HG02943 (cell line): ENCODE measurements at regions not wholly inside any gene's neighbourhood (a gene's known extent, or its start where the extent isn't known, plus 50 kb on each side); places are given as distances from the start of the nearest gene placed in this dataset.

Experiments used
- ATAC-seq: cut with Tn5 transposase; IDR thresholded peaks from one replicate; pipeline ENCODE4 v1.9.1; 2021; ENCODE audit warnings: mild to moderate bottlenecking, low read depth, moderate library complexity; ENCODE audit not compliant: unreplicated experiment

DNA sequence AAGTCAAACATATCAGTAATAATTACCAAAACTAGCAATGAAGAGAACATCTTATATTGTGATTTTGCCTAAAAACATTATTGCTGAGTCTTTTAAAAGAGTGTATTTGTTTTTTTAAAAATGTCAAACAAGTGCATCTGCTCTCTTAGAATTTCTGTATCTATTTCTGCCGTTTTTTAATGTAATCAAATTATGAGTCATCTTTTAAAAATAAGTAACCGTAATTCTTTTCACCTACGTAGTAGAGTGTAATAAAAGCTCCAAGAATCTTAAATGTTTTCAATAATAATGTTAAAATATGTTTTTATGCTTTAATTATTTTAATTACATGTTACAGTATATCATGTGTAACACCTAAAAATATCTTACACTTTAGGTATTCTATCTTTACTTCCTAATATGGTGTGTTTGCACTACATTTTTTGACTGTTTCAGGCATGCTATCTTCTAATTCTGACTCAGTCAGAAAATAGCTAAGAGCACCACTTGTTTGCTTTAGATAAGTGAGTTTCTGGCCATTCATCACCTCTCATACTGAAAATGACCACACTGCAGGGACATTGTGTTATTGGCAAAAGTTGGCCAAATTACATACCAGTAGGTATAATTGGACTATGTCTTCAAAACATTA, 368.5 kb downstream of the PCDH7 start:
- no peak for ATAC-seq

DNA sequence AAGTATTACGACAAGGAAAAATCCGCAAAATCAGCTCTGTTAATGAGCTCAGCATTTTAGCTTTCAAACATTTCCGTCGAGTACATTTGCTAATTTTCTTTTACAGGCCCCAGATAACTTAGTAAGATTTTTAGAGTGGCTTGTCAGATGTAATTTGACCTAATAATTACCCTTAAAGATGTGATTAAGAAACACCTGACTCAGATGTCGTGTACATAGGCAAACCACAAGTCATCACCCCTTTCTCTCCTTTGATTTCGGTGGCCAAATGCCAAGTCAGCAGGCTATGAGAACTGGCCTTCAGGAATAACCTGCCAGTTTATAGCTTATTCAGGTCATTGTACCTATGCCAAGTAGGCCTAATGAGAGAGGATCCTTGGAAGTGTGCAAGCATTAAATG, 369.6 kb downstream of the PCDH7 start:
- ATAC-seq: no peak

DNA sequence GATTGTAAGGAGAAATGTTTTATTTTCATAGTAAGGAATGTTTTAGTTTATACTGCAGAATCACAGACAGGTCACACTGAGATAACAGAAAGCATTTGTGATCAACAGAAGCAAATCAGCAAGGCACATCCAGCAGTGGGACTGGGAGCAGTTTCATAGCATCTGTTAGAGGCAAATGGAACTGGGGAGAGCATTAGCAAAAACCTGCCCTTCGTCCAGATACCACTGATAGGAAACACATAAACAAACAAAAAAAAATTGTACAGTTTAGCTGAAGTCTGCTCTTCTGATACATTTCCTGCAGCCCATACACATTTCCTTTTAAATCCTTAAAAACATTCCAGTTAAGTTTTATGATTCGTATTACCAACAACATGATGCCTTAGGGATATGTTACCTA, 374.3 kb downstream of the PCDH7 start:
- no peak for ATAC-seq

DNA sequence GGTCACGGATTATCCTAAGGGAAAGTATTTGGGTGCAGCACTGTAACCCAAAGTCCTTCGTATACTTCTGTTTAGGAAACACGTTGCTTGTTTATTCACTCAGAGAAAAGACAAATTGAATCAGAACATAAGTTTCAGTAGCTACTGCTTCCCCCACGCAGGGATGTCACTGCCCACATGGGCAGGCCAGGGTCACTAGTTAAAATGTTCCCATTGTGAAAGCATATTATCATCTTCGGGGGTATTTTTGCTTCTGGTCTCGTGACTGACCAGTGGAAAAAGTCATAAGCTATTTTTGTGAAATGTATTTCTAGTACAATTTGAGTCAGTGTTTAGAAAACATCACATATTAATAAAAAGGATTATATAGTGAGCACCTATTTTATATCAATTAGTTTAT, 377.8 kb downstream of the PCDH7 start:
- ATAC-seq: no peak

DNA sequence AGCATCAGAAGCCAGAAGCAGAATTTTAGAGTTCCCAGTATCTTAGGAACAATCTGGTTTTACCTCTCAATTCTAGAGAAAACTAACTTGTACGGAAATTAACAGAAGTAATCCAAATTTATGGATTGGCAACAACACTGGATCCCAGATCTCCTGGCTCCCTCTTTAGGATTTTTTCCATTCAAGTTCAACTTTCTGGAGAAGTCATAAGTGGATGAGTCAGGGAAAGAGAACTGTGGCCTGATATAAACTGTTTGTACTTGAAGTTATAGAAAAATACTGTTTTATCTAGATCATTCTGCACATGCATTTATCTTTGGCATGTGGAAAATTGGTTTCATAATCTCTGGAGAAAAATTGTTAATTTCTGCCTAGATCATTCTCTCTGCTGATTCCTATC, 380.4 kb downstream of the PCDH7 start:
- ATAC-seq: no peak

DNA sequence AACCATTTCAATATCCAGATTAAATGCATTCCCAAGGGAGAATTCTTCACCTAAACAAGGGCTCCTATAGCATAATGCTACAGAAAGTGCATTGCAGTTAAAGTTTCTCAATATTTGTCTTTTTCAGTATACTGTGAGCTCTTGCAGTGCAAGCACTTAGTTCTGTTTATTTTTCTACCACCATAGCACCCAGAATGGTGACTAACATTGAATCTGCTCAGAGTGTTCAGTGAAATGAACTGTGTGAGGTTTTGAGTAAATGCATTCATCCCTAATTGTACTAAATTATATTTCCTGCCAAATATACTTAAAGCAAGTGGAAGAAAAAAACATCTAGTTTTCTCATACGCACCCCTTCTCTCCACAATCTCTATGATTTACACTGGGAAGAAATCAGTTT, 383.9 kb downstream of the PCDH7 start:
- no peak for ATAC-seq

DNA sequence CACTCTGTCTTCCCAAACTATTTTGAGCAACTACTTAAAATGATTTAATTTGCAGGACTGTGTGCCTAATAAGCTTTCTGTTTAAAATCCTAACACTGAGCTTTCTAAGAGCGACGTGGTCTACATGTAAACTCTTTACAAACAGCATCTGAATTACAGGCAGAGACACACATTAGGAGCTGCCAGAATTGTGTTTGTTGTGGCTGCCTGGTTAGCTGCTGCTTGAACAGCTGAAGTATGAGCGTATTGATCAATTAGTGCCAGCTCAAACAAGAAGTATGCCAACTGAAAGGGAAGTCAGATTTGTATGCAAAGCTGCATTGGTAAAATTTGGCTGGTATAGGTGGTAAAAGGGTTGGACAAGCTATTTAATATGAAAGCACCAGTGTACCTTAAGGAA, 384.4 kb downstream of the PCDH7 start:
- ATAC-seq: no peak

DNA sequence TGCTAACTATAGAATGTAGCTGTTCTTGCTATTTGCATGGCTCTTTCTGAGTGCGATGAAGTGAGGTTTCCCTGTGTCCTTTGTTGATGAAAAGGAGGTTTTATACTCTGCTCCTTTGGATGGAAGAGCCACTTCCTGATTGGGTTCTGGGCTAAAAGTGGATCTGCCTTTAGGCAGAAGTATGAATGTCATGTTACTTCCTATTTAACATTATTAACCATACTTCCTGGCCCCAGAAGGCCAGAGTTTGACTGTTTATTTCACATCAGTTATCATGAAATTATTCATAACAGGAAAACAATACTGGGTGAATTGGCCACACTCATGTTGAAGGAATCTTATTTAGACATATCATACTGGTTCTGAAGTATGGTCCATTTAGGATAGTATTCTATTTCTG, 386.2 kb downstream of the PCDH7 start:
- no peak for ATAC-seq

DNA sequence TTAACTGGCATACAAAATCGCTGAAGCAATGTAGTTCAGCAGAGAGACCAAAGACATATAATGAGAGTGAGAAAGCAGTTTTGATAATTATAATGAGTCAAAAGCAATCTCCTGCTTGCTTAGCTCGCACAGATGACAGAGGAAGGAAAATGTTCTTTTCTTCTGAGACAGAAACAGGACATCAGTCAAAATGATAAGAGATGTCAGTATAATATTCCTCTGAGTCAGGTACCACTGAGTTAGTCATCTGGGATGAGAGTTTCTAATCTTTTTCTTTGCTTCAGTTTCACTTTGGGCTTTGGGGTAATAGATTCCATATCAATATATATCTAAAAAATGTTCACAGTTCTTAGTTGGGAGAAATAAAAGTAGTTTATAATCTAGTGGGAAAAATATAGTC, 387.2 kb downstream of the PCDH7 start:
- ATAC-seq: no peak

DNA sequence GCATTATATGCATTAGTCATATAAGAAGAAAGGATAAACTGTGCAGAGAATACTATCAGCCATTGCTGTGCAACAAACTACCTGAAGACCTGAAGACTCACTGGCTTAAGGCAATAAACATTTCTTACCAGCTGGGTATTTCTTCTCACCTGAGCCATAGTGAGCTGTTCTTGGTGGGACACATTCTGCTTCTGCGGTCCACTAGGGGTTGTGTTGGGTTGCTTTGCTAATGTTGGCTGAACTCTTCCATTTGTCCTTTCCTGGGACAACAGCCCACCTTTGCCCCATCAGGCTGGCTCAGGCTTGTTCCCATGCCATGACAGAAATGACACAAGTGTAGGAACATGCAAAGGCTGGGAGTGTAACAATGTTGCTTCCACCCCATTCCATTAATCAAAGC, 388.6 kb downstream of the PCDH7 start:
- ATAC-seq: no peak

DNA sequence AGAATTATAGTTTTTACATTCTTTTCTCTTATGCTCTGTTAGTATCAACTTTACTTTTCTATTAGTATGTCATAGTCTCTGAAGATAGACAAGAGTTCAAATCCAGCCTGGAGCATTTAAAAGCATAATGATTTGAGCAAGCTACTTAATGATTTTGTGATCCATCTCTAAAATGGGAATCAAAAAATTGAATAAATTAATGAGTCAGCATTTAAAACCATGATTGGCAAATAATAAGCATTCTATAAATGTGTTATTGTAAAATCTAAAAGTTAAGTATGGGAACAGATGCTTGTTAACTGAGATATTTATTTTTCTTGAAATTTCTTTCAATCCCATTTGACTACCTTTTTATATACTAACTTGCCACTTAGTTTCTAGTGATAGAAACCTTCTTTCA, 391.6 kb downstream of the PCDH7 start:
- ATAC-seq: no peak

DNA sequence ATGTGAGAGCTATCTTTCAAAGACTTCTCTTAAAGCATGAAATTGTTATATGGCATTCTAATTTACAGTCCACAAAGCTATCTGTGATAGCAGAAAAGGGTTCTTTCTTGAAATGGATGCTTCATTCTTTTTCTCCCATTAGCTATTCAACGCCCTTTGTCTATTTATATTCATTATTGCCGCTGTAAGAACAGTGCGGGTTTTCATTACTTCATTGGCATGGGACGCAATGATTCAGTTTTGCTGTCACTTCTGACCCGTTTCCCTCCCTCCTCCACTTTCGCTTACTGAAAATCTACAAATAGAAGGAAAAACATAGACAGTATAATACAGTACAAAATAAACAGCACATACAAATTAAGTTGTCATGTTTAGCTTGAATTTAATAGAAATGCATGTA, 394.6 kb downstream of the PCDH7 start:
- ATAC-seq: no peak

DNA sequence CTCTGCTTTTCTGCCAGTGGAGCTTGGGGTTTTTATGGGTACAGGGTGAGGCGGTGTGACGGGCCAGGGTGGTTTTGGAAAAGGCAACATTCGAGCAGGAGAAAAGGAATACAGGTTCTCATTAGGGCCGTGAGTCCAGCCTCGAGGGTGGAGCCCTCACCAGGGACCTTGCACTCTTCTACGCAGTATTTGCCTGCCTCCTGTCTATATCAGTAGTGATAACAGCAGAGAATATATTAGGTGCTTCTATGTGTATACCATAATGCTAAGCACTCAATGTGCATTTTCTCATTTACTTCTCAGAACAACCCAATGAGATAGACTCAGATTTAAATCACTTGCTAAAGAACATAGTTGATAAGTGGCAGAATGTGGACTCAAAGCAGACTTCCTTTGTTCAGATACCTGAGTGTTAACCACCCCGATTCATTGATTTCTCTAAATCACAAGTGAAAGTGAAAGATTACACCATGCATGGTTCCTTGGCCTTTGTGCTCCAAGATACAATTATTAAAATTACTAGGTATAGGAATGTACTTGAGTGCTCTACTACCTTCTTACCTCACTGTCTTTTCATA, 403.9 kb downstream of the PCDH7 start:
- ATAC-seq: no peak

DNA sequence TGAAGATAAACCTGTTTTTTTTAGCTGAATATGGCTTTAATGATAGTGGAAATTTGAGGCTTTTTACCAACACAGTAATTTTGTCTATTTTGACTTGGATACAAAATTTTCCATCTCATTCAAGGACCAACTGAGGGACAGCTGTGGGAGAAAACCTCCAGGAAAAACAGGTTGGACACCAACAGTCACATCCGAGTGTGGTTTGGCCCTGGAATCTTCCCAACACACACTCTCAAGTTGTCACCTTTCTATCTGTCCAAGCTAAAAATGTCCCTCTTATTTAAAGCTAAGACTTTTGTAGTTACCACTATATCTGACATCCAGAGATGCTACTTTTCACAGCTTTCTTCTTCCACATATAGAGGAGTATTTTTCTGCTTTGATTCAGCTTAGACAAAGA, 404.9 kb downstream of the PCDH7 start:
- no peak for ATAC-seq

DNA sequence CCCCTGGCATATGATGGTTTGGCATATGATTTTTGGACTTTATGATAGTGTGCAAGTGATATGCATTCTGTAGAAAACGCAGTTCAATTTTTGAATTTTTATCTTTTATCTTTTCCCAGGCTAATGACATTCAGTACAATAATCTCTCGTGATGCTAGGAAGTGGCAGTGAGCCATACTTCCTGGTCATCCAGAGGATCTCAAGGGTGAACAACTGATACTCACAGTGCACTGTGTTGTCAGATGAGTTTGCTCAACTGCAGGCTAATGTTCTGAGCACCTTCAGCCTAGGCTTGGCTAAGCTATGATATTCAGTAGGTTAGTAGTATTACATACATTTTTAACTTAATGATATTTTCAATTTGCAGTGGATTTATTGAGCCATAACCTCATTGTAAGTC, 405.3 kb downstream of the PCDH7 start:
- ATAC-seq: no peak

DNA sequence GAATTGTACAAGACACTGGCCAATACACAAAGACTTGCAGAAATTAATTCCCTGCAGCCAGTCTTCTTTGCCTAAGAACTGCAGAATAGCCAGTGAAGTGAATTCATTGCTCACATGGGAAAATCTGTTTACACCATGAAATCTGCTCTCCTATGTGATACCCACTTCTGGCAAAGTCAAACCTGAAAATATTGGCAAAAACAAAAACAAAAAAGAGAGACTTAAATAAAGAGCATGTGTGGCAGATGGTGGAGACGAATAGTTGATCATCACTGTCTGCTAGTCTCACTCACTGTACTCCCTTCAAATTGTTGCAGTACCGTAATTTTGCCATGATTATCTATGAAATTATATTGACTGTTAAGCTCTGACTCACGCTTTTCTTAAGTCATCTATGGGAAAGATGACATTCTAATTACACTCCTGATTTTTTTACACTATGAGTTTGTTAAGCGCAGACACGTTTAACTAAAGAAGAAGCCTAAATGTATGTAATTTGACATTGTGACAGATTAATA, 406.8 kb downstream of the PCDH7 start:
- no peak for ATAC-seq

DNA sequence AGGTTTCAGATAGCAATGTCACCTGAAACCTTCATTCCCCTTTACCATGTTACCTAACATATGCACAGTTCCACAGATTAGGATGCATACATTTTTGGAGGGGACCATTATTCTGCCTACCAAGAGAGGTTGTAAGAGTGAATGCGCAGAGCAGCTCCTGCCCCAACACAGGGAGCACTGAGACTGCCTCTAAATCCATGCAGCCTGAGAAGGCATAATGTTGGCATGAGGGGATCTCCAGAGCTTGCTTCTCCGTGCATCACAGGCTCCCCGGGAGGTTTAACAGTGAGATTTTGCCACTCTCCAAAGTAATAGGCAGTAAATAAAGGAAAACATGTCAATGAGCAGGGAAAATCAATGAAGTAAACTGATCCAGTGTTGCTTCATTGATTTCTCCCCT, 410.8 kb downstream of the PCDH7 start:
- no peak for ATAC-seq

DNA sequence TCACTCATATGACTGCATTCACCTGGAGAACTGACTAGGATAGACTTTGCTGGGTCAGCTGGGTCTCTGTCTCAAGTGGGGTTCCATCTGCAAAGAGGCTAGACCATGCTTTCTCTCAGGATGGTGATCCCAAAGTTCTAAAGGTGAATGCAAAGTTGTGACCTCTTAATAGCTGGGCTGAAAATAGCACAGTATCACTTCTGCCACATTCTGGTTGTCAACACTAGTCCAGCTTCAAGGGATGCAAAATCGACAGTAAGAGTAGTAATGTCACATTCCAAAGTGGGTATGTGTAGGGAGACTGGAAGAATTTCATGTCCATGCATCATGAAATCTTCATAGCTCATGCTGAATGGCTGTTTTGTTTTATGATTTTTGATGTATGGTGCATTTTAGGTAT, 414.6 kb downstream of the PCDH7 start:
- ATAC-seq: no peak

DNA sequence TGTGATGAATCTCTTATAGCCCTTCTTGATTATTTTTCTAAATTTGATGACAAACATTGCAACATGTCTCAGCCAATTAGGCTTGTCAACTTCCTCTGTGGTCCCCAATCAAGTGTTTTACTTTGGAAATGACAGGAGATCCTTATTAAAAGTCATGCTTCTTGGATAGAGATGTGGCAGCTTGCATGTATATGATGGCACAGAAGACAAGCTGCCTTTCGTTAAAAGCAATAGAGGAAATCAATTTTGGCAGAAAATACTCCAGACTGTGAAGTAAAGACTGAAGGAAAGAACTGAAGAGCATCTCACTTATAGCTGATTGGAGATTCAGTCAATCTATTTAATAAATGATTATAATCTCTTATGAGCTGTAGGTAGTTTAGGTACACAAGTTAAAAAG, 419.6 kb downstream of the PCDH7 start:
- no peak for ATAC-seq

DNA sequence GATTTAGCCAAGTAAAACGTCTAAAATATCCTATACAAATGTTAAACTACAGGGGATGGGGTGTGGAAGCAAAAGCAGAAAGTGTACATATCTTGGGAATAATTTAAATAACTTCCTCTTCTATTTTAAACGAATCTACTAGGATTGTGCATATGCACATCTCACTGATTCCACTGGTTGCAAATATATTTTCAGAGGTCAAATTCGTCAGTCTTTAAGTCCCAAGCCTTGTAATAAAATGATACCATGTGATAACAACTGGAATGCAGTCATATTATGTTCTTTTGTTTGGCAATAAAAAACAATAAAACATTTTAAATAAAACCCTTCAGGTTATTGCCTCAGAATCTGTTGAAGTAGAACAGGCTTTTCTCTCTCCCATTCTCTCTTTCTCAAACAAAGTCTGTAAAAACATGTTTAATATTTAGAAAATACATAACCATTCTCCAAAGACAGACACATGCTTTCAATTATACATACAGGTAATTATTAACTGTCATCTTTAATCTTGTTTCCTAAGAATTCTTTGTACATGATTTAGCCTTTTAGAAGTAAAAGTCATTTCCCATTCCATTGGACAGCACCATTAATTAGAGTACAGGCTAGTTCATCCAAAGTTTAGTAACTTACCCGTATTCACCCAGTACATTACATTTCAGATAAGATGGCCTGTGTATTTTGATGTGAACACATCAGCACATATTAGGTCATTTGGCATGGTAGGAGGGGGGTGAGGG, 421.1 kb downstream of the PCDH7 start:
- no peak for ATAC-seq

DNA sequence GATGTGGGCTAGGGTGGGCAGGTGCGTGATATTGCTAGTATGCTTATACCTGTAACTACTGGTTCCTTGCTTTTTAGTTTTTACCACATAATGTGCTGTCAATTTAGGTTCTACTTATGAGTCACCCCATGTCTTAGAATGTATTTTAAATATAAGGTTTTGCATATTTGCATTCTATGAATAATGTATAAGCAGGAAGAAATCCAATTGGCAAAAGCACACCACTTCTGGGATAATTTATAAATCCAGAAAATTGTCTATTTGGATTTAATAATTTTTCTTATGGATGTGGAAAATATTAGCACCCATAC, 421.6 kb downstream of the PCDH7 start:
- no peak for ATAC-seq

DNA sequence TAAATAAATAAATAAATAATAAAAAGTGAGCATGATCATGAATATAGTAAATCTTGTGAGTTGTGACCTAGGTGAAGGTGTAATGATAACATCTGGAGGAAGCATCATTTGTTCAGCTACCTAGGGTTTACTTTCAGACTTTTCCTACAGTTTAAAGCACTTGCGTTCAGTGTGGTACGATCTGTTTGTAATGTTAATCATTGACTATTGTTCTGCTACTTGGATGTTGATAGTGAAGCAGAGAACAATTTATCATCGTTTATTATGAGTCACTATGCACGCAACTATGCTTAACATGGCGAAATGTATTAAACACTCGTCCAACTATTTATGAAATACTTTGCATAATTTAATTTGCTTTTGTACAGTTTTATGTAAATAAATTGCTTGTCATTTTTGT, 426.2 kb downstream of the PCDH7 start:
- ATAC-seq: no peak
